ENCODE measurements at regions not wholly inside any gene's neighbourhood (a gene's known extent, or its start where the extent isn't known, plus 50 kb on each side); places are given as distances from the start of the nearest gene placed in this dataset.

DNA sequence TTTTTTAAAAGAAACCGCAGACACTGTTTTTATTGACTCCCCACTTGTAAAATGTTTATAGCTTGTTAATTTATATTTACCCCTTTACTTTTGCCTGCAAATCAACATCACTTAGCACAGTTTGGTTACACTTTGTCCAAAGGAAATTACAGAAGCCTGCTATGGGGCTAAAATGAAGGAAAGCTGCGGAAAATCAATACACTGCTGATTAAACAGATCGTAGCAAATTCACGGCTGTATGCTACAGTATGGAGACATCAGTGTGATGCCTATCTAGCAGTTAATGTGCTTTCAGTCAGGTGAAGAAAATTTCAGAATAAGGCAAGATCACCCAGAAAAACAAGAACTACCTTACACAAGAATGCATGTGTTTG lies 110.0 kb downstream of the FOXG1 start:
- TF ChIP-seq IRF2 (CRISPR knock-in tag; IDR thresholded peaks at IDR 0.05; ENCODE audit: borderline replicate concordance, low read depth) (no peak), CREB1 (CRISPR knock-in tag; IDR thresholded peaks at IDR 0.05) (no peak), ZNF423 (CRISPR knock-in tag; IDR thresholded peaks at IDR 0.05) (no peak)
- TF ChIP-seq, protein P1, sequence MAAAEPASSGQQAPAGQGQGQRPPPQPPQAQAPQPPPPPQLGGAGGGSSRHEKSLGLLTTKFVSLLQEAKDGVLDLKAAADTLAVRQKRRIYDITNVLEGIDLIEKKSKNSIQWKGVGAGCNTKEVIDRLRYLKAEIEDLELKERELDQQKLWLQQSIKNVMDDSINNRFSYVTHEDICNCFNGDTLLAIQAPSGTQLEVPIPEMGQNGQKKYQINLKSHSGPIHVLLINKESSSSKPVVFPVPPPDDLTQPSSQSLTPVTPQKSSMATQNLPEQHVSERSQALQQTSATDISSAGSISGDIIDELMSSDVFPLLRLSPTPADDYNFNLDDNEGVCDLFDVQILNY (CRISPR knock-in tag; IDR thresholded peaks at IDR 0.05): no peak
- TF ChIP-seq, protein P2, sequence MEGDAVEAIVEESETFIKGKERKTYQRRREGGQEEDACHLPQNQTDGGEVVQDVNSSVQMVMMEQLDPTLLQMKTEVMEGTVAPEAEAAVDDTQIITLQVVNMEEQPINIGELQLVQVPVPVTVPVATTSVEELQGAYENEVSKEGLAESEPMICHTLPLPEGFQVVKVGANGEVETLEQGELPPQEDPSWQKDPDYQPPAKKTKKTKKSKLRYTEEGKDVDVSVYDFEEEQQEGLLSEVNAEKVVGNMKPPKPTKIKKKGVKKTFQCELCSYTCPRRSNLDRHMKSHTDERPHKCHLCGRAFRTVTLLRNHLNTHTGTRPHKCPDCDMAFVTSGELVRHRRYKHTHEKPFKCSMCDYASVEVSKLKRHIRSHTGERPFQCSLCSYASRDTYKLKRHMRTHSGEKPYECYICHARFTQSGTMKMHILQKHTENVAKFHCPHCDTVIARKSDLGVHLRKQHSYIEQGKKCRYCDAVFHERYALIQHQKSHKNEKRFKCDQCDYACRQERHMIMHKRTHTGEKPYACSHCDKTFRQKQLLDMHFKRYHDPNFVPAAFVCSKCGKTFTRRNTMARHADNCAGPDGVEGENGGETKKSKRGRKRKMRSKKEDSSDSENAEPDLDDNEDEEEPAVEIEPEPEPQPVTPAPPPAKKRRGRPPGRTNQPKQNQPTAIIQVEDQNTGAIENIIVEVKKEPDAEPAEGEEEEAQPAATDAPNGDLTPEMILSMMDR (IDR thresholded peaks at IDR 0.05): no peak

All from WTC11 (cell line).